Upper lobe of right lung (tissue), 1 donor: ENCODE measurements at regions not wholly inside any gene's neighbourhood (a gene's known extent, or its start where the extent isn't known, plus 50 kb on each side); places are given as distances from the start of the nearest gene placed in this dataset.
A peak's percentile ranks its signal among the peaks of the same experiment; 100 is the strongest.

Experiments
- ATAC-seq: fragments of 200-7000 bp; cut with Tn5 transposase; one replicate; pipeline ENCODE4 v1.9.1; 2020; ENCODE audit warnings: mild to moderate bottlenecking, moderate library complexity
- DNase-seq: peaks from one replicate; pipeline ENCODE4 v3.0.0-alpha.2; 2020
- H3K27ac ChIP-seq: fragments of 200-600 bp; one replicate; pipeline ENCODE4 v1.8.0; 2022
- H3K27me3 ChIP-seq: fragments of 200-600 bp; one replicate; pipeline ENCODE4 v1.8.0; 2022; ENCODE audit warnings: mild to moderate bottlenecking
- H3K36me3 ChIP-seq: fragments of 200-600 bp; one replicate; pipeline ENCODE4 v1.8.0; 2022
- H3K4me1 ChIP-seq: fragments of 200-600 bp; one replicate; pipeline ENCODE4 v1.8.0; 2022
- H3K4me3 ChIP-seq: fragments of 200-600 bp; one replicate; pipeline ENCODE4 v1.8.0; 2022; ENCODE audit warnings: mild to moderate bottlenecking
- H3K9me3 ChIP-seq: fragments of 200-600 bp; one replicate; pipeline ENCODE4 v1.8.0; 2022
- intact Hi-C: fragments of 100-400 bp; cut with DNase I; formaldehyde crosslinking; loops from one replicate; pipeline ENCODE4 v1.11.0; 2022
- TF ChIP-seq, protein P1 (sequence below): fragments of 200-600 bp; IDR thresholded peaks from one replicate; pipeline ENCODE4 v1.8.0; 2022; ENCODE audit warnings: antibody characterized with exemption
- donor health status: DM: no; HTN: yes; CAD: no; lungs with severe emphysema.

GRCh38 chr5:123294544-123294943, 128.7 kb downstream of the CEP120 start:
- Histone ChIP-seq H3K36me3 (no peaks in the 10 kb centered on the region), H3K4me1 (no peaks in the 10 kb centered on the region), H3K27me3 (no peaks in the 10 kb centered on the region), H3K9me3 (no peaks in the 10 kb centered on the region), H3K4me3 (no peak overlapping the region), H3K27ac (no peak overlapping the region)
- TF ChIP-seq, protein P1, sequence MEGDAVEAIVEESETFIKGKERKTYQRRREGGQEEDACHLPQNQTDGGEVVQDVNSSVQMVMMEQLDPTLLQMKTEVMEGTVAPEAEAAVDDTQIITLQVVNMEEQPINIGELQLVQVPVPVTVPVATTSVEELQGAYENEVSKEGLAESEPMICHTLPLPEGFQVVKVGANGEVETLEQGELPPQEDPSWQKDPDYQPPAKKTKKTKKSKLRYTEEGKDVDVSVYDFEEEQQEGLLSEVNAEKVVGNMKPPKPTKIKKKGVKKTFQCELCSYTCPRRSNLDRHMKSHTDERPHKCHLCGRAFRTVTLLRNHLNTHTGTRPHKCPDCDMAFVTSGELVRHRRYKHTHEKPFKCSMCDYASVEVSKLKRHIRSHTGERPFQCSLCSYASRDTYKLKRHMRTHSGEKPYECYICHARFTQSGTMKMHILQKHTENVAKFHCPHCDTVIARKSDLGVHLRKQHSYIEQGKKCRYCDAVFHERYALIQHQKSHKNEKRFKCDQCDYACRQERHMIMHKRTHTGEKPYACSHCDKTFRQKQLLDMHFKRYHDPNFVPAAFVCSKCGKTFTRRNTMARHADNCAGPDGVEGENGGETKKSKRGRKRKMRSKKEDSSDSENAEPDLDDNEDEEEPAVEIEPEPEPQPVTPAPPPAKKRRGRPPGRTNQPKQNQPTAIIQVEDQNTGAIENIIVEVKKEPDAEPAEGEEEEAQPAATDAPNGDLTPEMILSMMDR, result no peak
- DNase-seq, result no peak
- intact Hi-C loops, result no loop called here
- no peak for ATAC-seq

- no peak overlapping the region for H3K27ac ChIP-seq
- ATAC-seq (no peak), DNase-seq (no peak)
- H3K27me3 ChIP-seq, result peaks cover 11% of the 10 kb centered on the region
- intact Hi-C loops, result no loop called here
- H3K9me3 ChIP-seq, result no peaks in the 10 kb centered on the region
- no peak overlapping the region for H3K4me3 ChIP-seq
- H3K36me3 ChIP-seq, result no peaks in the 10 kb centered on the region
- no peaks in the 10 kb centered on the region for H3K4me1 ChIP-seq
- TF ChIP-seq, protein P1, result no peak
Observed at GRCh38 chr5:123289210-123289609, 134.0 kb downstream of the CEP120 start.

- TF ChIP-seq, protein P1, result no peak
- intact Hi-C loops, result no loop called here
- no peaks in the 10 kb centered on the region for H3K9me3 ChIP-seq
- H3K36me3 ChIP-seq, result no peaks in the 10 kb centered on the region
- no peaks in the 10 kb centered on the region for H3K4me1 ChIP-seq
- H3K4me3 ChIP-seq, result no peak overlapping the region
- no peak for DNase-seq
- no peak for ATAC-seq
- peaks cover 11% of the 10 kb centered on the region for H3K27me3 ChIP-seq
- no peak overlapping the region for H3K27ac ChIP-seq
Observed at GRCh38 chr5:123287881-123288280, 135.3 kb downstream of the CEP120 start.

GRCh38 chr5:123286891-123287290, 136.3 kb downstream of the CEP120 start:
- ATAC-seq (no peak), DNase-seq (no peak)
- Histone ChIP-seq H3K4me3 (no peak overlapping the region), H3K27me3 (peaks cover 11% of the 10 kb centered on the region), H3K9me3 (no peaks in the 10 kb centered on the region), H3K4me1 (no peaks in the 10 kb centered on the region), H3K36me3 (no peaks in the 10 kb centered on the region), H3K27ac (no peak overlapping the region)
- intact Hi-C loops, result no loop called here
- TF ChIP-seq, protein P1, result no peak

GRCh38 chr5:123285122-123286023, 137.8 kb downstream of the CEP120 start:
- TF ChIP-seq, protein P1, result no peak
- intact Hi-C loops, result no loop called here
- no peak for ATAC-seq

More at GRCh38 chr5:123285122-123286023, 137.8 kb downstream of the CEP120 start:
- Histone ChIP-seq H3K4me3 (peak overlapping the region; percentile 32), H3K9me3 (no peaks in the 10 kb centered on the region), H3K27me3 (peaks cover 11% of the 10 kb centered on the region), H3K4me1 (no peaks in the 10 kb centered on the region), H3K27ac (no peak overlapping the region), H3K36me3 (no peaks in the 10 kb centered on the region)
- no peak for DNase-seq
